IMR-90 (cell line): ENCODE measurements at regions not wholly inside any gene's neighbourhood (a gene's known extent, or its start where the extent isn't known, plus 50 kb on each side); places are given as distances from the start of the nearest gene placed in this dataset.

Experiments
- ATAC-seq: fragments of 200-7000 bp; cut with Tn5 transposase; 2 replicates; pipeline ENCODE4 v1.9.1; 2020; ENCODE audit warnings: low read depth, mild to moderate bottlenecking, moderate library complexity
- BruUV-seq: library from RNA; stranded (reverse); fragments of 400-500 nt; replicated peaks from 2 replicates; lab custom pipeline; 2021; lab: Mats Ljungman, UMichigan
- CTCF ChIA-PET: fragments of 300-600 bp; formaldehyde crosslinking; extraction: SDS; loops from one replicate; lab custom pipeline; 2021; ENCODE audit warnings: antibody characterized with exemption; lab: Yijun Ruan, JAX
- POLR2A ChIA-PET: fragments of 300-600 bp; sonication (Branson Sonifier 250); formaldehyde crosslinking; loops from one replicate; lab custom pipeline; 2022; ENCODE audit warnings: antibody characterized with exemption; ENCODE audit not compliant: unreplicated experiment; lab: Charles Lee
- DNase-seq: peaks from one replicate; pipeline ENCODE4 v3.0.0; 2013
- H2AFZ ChIP-seq: replicated peaks from 2 replicates; pipeline ENCODE3; 2013; ENCODE audit warnings: low read length, mild to moderate bottlenecking; ENCODE audit not compliant: poor library complexity
- H2AK5ac ChIP-seq: 2 replicates; pipeline ENCODE4 v1.6.1; 2013; ENCODE audit warnings: low read depth, low read length, inconsistent platforms
- H2AK9ac ChIP-seq: replicated peaks from 2 replicates; pipeline ENCODE3; 2013; ENCODE audit warnings: mild to moderate bottlenecking, low read depth, low read length, moderate library complexity; ENCODE audit not compliant: poor library complexity
- H2BK120ac ChIP-seq: 2 replicates; pipeline ENCODE4 v1.6.1; 2013; ENCODE audit warnings: low read depth, low read length, inconsistent platforms
- H2BK15ac ChIP-seq: 3 replicates; pipeline ENCODE4 v1.6.1; 2013; ENCODE audit warnings: low read depth, low read length, inconsistent platforms
- H2BK20ac ChIP-seq: 2 replicates; pipeline ENCODE4 v1.6.1; 2013; ENCODE audit warnings: low read depth, mild to moderate bottlenecking, inconsistent platforms, low read length, moderate library complexity
- H2BK5ac ChIP-seq: 2 replicates; pipeline ENCODE4 v1.6.1; 2013; ENCODE audit warnings: mild to moderate bottlenecking, low read depth, low read length, inconsistent platforms; ENCODE audit not compliant: poor library complexity, severe bottlenecking
- H3K14ac ChIP-seq: replicated peaks from 2 replicates; pipeline ENCODE4 v1.6.1; 2013; ENCODE audit warnings: low read depth, low read length, inconsistent platforms
- H3K18ac ChIP-seq: 2 replicates; pipeline ENCODE4 v1.6.1; 2013; ENCODE audit warnings: low read depth, low read length, control low read depth
- H3K23ac ChIP-seq: 2 replicates; pipeline ENCODE4 v1.6.1; 2013; ENCODE audit warnings: low read depth, low read length, inconsistent platforms
- H3K27ac ChIP-seq: 2 replicates; pipeline ENCODE4 v1.5.1; 2013; ENCODE audit warnings: mild to moderate bottlenecking, control low read depth, low read length; ENCODE audit not compliant: insufficient read depth
- H3K27me3 ChIP-seq: 2 replicates; pipeline ENCODE4 v1.6.1; 2013; ENCODE audit warnings: low read length; ENCODE audit not compliant: control insufficient read depth, insufficient read depth
- H3K36me3 ChIP-seq: 2 replicates; pipeline ENCODE4 v1.6.1; 2013; ENCODE audit warnings: low read length, mixed read lengths; ENCODE audit not compliant: control insufficient read depth, insufficient read depth
- H3K4ac ChIP-seq: 2 replicates; pipeline ENCODE4 v1.6.1; 2013; ENCODE audit warnings: low read depth, low read length, inconsistent platforms
- H3K4me1 ChIP-seq: 2 replicates; pipeline ENCODE4 v1.6.1; 2013; ENCODE audit warnings: low read length, mixed read lengths; ENCODE audit not compliant: control insufficient read depth, insufficient read depth
- H3K4me2 ChIP-seq: 2 replicates; pipeline ENCODE4 v1.6.1; 2013; ENCODE audit warnings: low read depth, mild to moderate bottlenecking, control low read depth, low read length, moderate library complexity
- H3K4me3 ChIP-seq: 2 replicates; pipeline ENCODE4 v1.5.1; 2013; ENCODE audit warnings: low read depth, mild to moderate bottlenecking, control low read depth, low read length, moderate library complexity; ENCODE audit not compliant: insufficient read depth
- H3K56ac ChIP-seq: 2 replicates; pipeline ENCODE4 v1.6.1; 2013; ENCODE audit warnings: low read length, inconsistent platforms; ENCODE audit not compliant: insufficient read depth; ENCODE audit errors: extremely low read depth
- H3K79me1 ChIP-seq, 2 experiments: 2 replicates each; pipeline ENCODE4 v1.6.1; 2013; ENCODE audit warnings: low read length in 2 of 2, inconsistent platforms in 1 of 2, low read depth in 1 of 2
- H3K9ac ChIP-seq: 2 replicates; pipeline ENCODE4 v1.6.1; 2013; ENCODE audit warnings: low read depth, low read length, control low read depth
- H3K9me1 ChIP-seq: 2 replicates; pipeline ENCODE4 v1.6.1; 2013; ENCODE audit warnings: low read length, inconsistent platforms; ENCODE audit not compliant: insufficient read depth
- H3K9me3 ChIP-seq: 2 replicates; pipeline ENCODE4 v1.6.1; 2013; ENCODE audit warnings: low read length; ENCODE audit not compliant: control insufficient read depth, insufficient read depth
- H4K20me1 ChIP-seq: 2 replicates; pipeline ENCODE4 v1.6.1; 2013; ENCODE audit warnings: low read length, inconsistent platforms; ENCODE audit not compliant: insufficient read depth
- H4K5ac ChIP-seq: 2 replicates; pipeline ENCODE4 v1.6.1; 2013; ENCODE audit warnings: mild to moderate bottlenecking, low read depth, low read length, control low read depth
- H4K8ac ChIP-seq, 2 experiments: 2 replicates each; pipeline ENCODE4 v1.6.1; 2013; ENCODE audit warnings: low read depth in 2 of 2, low read length in 2 of 2, control low read depth in 1 of 2, inconsistent platforms in 1 of 2
- H4K91ac ChIP-seq: 2 replicates; pipeline ENCODE4 v1.6.1; 2013; ENCODE audit warnings: low read depth, low read length, inconsistent platforms; ENCODE audit not compliant: insufficient read depth
- CEBPB ChIP-seq: IDR thresholded peaks from 2 replicates; pipeline ENCODE4 v1.6.1; 2012; ENCODE audit warnings: low read depth, low read length, improper control_type of control experiment
- SMC3 ChIP-seq: fragments of 150-350 bp; IDR thresholded peaks from 2 replicates; pipeline ENCODE4 v1.6.1; 2016; ENCODE audit warnings: low read depth, mild to moderate bottlenecking, antibody characterized with exemption, low read length, moderate library complexity
- WGBS, 2 experiments: methylation state at CpG; one replicate each; pipeline versions ENCODE4 v1.1.5 to v1.1.7; 2013; ENCODE audit warnings: missing lambda C conversion rate in 2 of 2; ENCODE audit not compliant: insufficient read length in 1 of 2; ENCODE audit errors: extremely low coverage in 2 of 2; 5-methylcytosine and 5-hydroxymethylcytosine counted together
- dilution Hi-C: fragments of 300-500 bp; cut with HindIII; formaldehyde crosslinking; loops from one replicate; pipeline ENCODE4 v1.14.3; 2018; ENCODE audit warnings: low sequenced_read_pairs; ENCODE audit not compliant: unreplicated experiment
- in situ Hi-C: fragments of 300-500 bp; cut with MboI; formaldehyde crosslinking; loops from 3 replicates; pipeline ENCODE4 v1.14.3; 2019; ENCODE audit warnings: low sequenced_read_pairs, inconsistent platforms, mixed read lengths
- intact Hi-C: fragments of 100-400 bp; cut with micrococcal nuclease; formaldehyde crosslinking; loops from 2 replicates; pipeline ENCODE4 v1.10.0; 2022

- no peak overlapping the region for H2AFZ ChIP-seq
Observed at GRCh38 chr16:54546521-54546920, 259.9 kb upstream of the IRX3 start.

More at GRCh38 chr16:54546521-54546920, 259.9 kb upstream of the IRX3 start:
- no peak overlapping the region for H3K18ac ChIP-seq
- DNase-seq: no peak
- H3K36me3 ChIP-seq: no peaks in the 10 kb centered on the region
- no peak overlapping the region for H3K14ac ChIP-seq
- H4K20me1 ChIP-seq: no peaks in the 10 kb centered on the region
- H3K27me3 ChIP-seq: no peaks in the 10 kb centered on the region
- H4K91ac ChIP-seq: no peak overlapping the region
- H3K4me1 ChIP-seq: no peaks in the 10 kb centered on the region
- 8% methylated on average over 2 of the region's 5 CpGs; no CpG with 5 or more reads in 1 of the 2 experiments for WGBS, 2 experiments
- no peak overlapping the region for H2BK20ac ChIP-seq
- H2BK120ac ChIP-seq: no peak overlapping the region
- H3K79me1 ChIP-seq: no peaks in the 10 kb centered on the region
- no peak overlapping the region for H3K56ac ChIP-seq
- H2AK9ac ChIP-seq: no peak overlapping the region
- TF ChIP-seq SMC3: no peak
- no peak for TF ChIP-seq CEBPB
- H3K9ac ChIP-seq: no peak overlapping the region
- no peak overlapping the region for H3K4me3 ChIP-seq
- BruUV-seq: no TSS peak
- H2AK5ac ChIP-seq: no peak overlapping the region
- H3K23ac ChIP-seq: no peak overlapping the region
- no peaks in the 10 kb centered on the region for H3K9me1 ChIP-seq
- POLR2A ChIA-PET: interaction anchor here (0.6 kb wide), 2 partner anchors 10 to 33 kb away, joined by 3 to 4 read pairs; no protein-coding TSS in a partner anchor
- no peak overlapping the region for H4K5ac ChIP-seq
- ATAC-seq: no peak
- no peak overlapping the region for H3K4ac ChIP-seq
- no peaks in the 10 kb centered on the region for H3K9me3 ChIP-seq
- no peak overlapping the region for H3K27ac ChIP-seq
- in situ Hi-C loops: no loop called here
- no peak overlapping the region for H2BK15ac ChIP-seq
- H3K4me2 ChIP-seq: no peak overlapping the region
- intact Hi-C loops: no loop called here
- no peak overlapping the region for H2BK5ac ChIP-seq
- CTCF ChIA-PET: interaction anchor here (0.5 kb wide), 1 partner anchor 109 kb away, joined by 3 read pairs; no protein-coding TSS in a partner anchor
- dilution Hi-C loops: no loop called here
- no peak overlapping the region for H4K8ac ChIP-seq
